ENCODE measurements at regions not wholly inside any gene's neighbourhood (a gene's known extent, or its start where the extent isn't known, plus 50 kb on each side); places are given as distances from the start of the nearest gene placed in this dataset.

- Histone ChIP-seq H3K4me1 (ENCODE audit: control insufficient read depth in 3 of 3, insufficient read depth in 3 of 3, low read length in 3 of 3) (no peaks in the 10 kb centered on the region), H3K36me3 (ENCODE audit: control insufficient read depth in 3 of 3, insufficient read depth in 3 of 3, low read length in 3 of 3) (no peaks in the 10 kb centered on the region), H3K9me3 (ENCODE audit: control insufficient read depth in 3 of 3, low read length in 3 of 3) (peaks cover 0 to 4% (median 0%) of the 10 kb centered on the region in 3 donors), H3K4me3 (ENCODE audit: low read length in 3 of 3) (no peak overlapping the region), H3K9ac (ENCODE audit: low read depth in 1 of 3, low read length in 3 of 3) (no peak overlapping the region), H3K27me3 (ENCODE audit: control insufficient read depth in 3 of 3, insufficient read depth in 3 of 3, low read length in 3 of 3) (no peaks in the 10 kb centered on the region), H3K27ac (ENCODE audit: low read depth, low read length) (no peak overlapping the region)
These were observed 451.1 kb downstream of the TUSC1 start for GRCh38 chr9:25226901-25227686.

- Histone ChIP-seq H3K9ac (ENCODE audit: low read depth in 1 of 3, low read length in 3 of 3) (no peak overlapping the region), H3K27ac (ENCODE audit: low read depth, low read length) (no peak overlapping the region), H3K9me3 (ENCODE audit: control insufficient read depth in 3 of 3, low read length in 3 of 3) (peaks cover 0 to 4% (median 0%) of the 10 kb centered on the region in 3 donors), H3K27me3 (ENCODE audit: control insufficient read depth in 3 of 3, insufficient read depth in 3 of 3, low read length in 3 of 3) (no peaks in the 10 kb centered on the region), H3K4me3 (ENCODE audit: low read length in 3 of 3) (no peak overlapping the region), H3K36me3 (ENCODE audit: control insufficient read depth in 3 of 3, insufficient read depth in 3 of 3, low read length in 3 of 3) (no peaks in the 10 kb centered on the region), H3K4me1 (ENCODE audit: control insufficient read depth in 3 of 3, insufficient read depth in 3 of 3, low read length in 3 of 3) (no peaks in the 10 kb centered on the region)
These were observed 452.1 kb downstream of the TUSC1 start for GRCh38 chr9:25225938-25226760.

- Histone ChIP-seq H3K27me3 (ENCODE audit: control insufficient read depth in 3 of 3, insufficient read depth in 3 of 3, low read length in 3 of 3) (no peaks in the 10 kb centered on the region), H3K4me1 (ENCODE audit: control insufficient read depth in 3 of 3, insufficient read depth in 3 of 3, low read length in 3 of 3) (no peaks in the 10 kb centered on the region), H3K4me3 (ENCODE audit: low read length in 3 of 3) (no peak overlapping the region), H3K36me3 (ENCODE audit: control insufficient read depth in 3 of 3, insufficient read depth in 3 of 3, low read length in 3 of 3) (no peaks in the 10 kb centered on the region), H3K9me3 (ENCODE audit: control insufficient read depth in 3 of 3, low read length in 3 of 3) (peaks cover 0 to 4% (median 0%) of the 10 kb centered on the region in 3 donors), H3K9ac (ENCODE audit: low read depth in 1 of 3, low read length in 3 of 3) (no peak overlapping the region), H3K27ac (ENCODE audit: low read depth, low read length) (no peak overlapping the region)
These were observed 453.2 kb downstream of the TUSC1 start for GRCh38 chr9:25224996-25225395.

- no peaks in the 10 kb centered on the region for H3K36me3 ChIP-seq (ENCODE audit: control insufficient read depth in 3 of 3, insufficient read depth in 3 of 3, low read length in 3 of 3)
- no peak overlapping the region for H3K27ac ChIP-seq (ENCODE audit: low read depth, low read length)
- H3K4me3 ChIP-seq (ENCODE audit: low read length in 3 of 3) = no peak overlapping the region
- H3K4me1 ChIP-seq (ENCODE audit: control insufficient read depth in 3 of 3, insufficient read depth in 3 of 3, low read length in 3 of 3) = no peaks in the 10 kb centered on the region
- H3K9me3 ChIP-seq (ENCODE audit: control insufficient read depth in 3 of 3, low read length in 3 of 3) = peaks cover 0 to 4% (median 0%) of the 10 kb centered on the region in 3 donors
- H3K27me3 ChIP-seq (ENCODE audit: control insufficient read depth in 3 of 3, insufficient read depth in 3 of 3, low read length in 3 of 3) = no peaks in the 10 kb centered on the region
- H3K9ac ChIP-seq (ENCODE audit: low read depth in 1 of 3, low read length in 3 of 3) = no peak overlapping the region
These were observed 453.9 kb downstream of the TUSC1 start for GRCh38 chr9:25224309-25224708.

- no peaks in the 10 kb centered on the region for H3K27me3 ChIP-seq (ENCODE audit: control insufficient read depth in 3 of 3, insufficient read depth in 3 of 3, low read length in 3 of 3)
These were observed 465.9 kb downstream of the TUSC1 start for GRCh38 chr9:25212361-25212760.

GRCh38 chr9:25207402-25208195, 470.6 kb downstream of the TUSC1 start:
- H3K27ac ChIP-seq (ENCODE audit: low read depth, low read length) = no peak overlapping the region
- no peaks in the 10 kb centered on the region for H3K36me3 ChIP-seq (ENCODE audit: control insufficient read depth in 3 of 3, insufficient read depth in 3 of 3, low read length in 3 of 3)
- H3K9ac ChIP-seq (ENCODE audit: low read depth in 1 of 3, low read length in 3 of 3) = no peak overlapping the region
- no peaks in the 10 kb centered on the region for H3K27me3 ChIP-seq (ENCODE audit: control insufficient read depth in 3 of 3, insufficient read depth in 3 of 3, low read length in 3 of 3)
- no peaks in the 10 kb centered on the region for H3K9me3 ChIP-seq (ENCODE audit: control insufficient read depth in 3 of 3, low read length in 3 of 3)
- H3K4me3 ChIP-seq (ENCODE audit: low read length in 3 of 3) = no peak overlapping the region
- no peaks in the 10 kb centered on the region for H3K4me1 ChIP-seq (ENCODE audit: control insufficient read depth in 3 of 3, insufficient read depth in 3 of 3, low read length in 3 of 3)

More at GRCh38 chr9:25212361-25212760, 465.9 kb downstream of the TUSC1 start:
- H3K4me3 ChIP-seq (ENCODE audit: low read length in 3 of 3) = no peak overlapping the region
- H3K4me1 ChIP-seq (ENCODE audit: control insufficient read depth in 3 of 3, insufficient read depth in 3 of 3, low read length in 3 of 3) = no peaks in the 10 kb centered on the region
- no peaks in the 10 kb centered on the region for H3K9me3 ChIP-seq (ENCODE audit: control insufficient read depth in 3 of 3, low read length in 3 of 3)
- no peak overlapping the region for H3K9ac ChIP-seq (ENCODE audit: low read depth in 1 of 3, low read length in 3 of 3)
- no peaks in the 10 kb centered on the region for H3K36me3 ChIP-seq (ENCODE audit: control insufficient read depth in 3 of 3, insufficient read depth in 3 of 3, low read length in 3 of 3)
- H3K27ac ChIP-seq (ENCODE audit: low read depth, low read length) = no peak overlapping the region

- Histone ChIP-seq H3K27me3 (ENCODE audit: control insufficient read depth in 3 of 3, insufficient read depth in 3 of 3, low read length in 3 of 3) (no peaks in the 10 kb centered on the region), H3K4me3 (ENCODE audit: low read length in 3 of 3) (no peak overlapping the region), H3K36me3 (ENCODE audit: control insufficient read depth in 3 of 3, insufficient read depth in 3 of 3, low read length in 3 of 3) (no peaks in the 10 kb centered on the region), H3K9me3 (ENCODE audit: control insufficient read depth in 3 of 3, low read length in 3 of 3) (no peaks in the 10 kb centered on the region), H3K27ac (ENCODE audit: low read depth, low read length) (no peak overlapping the region), H3K9ac (ENCODE audit: low read depth in 1 of 3, low read length in 3 of 3) (no peak overlapping the region), H3K4me1 (ENCODE audit: control insufficient read depth in 3 of 3, insufficient read depth in 3 of 3, low read length in 3 of 3) (no peaks in the 10 kb centered on the region)
These were observed 472.2 kb downstream of the TUSC1 start for GRCh38 chr9:25206027-25206426.

GRCh38 chr9:25205285-25205684, 473.0 kb downstream of the TUSC1 start:
- no peaks in the 10 kb centered on the region for H3K36me3 ChIP-seq (ENCODE audit: control insufficient read depth in 3 of 3, insufficient read depth in 3 of 3, low read length in 3 of 3)
- H3K4me1 ChIP-seq (ENCODE audit: control insufficient read depth in 3 of 3, insufficient read depth in 3 of 3, low read length in 3 of 3) = no peaks in the 10 kb centered on the region

GRCh38 chr9:25177858-25178257, 500.4 kb downstream of the TUSC1 start:
- Histone ChIP-seq H3K9ac (ENCODE audit: low read depth in 1 of 3, low read length in 3 of 3) (no peak overlapping the region), H3K4me3 (ENCODE audit: low read length in 3 of 3) (no peak overlapping the region), H3K4me1 (ENCODE audit: control insufficient read depth in 3 of 3, insufficient read depth in 3 of 3, low read length in 3 of 3) (no peaks in the 10 kb centered on the region), H3K27ac (ENCODE audit: low read depth, low read length) (no peak overlapping the region), H3K27me3 (ENCODE audit: control insufficient read depth in 3 of 3, insufficient read depth in 3 of 3, low read length in 3 of 3) (no peaks in the 10 kb centered on the region), H3K36me3 (ENCODE audit: control insufficient read depth in 3 of 3, insufficient read depth in 3 of 3, low read length in 3 of 3) (no peaks in the 10 kb centered on the region), H3K9me3 (ENCODE audit: control insufficient read depth in 3 of 3, low read length in 3 of 3) (peaks cover 0 to 12% (median 3%) of the 10 kb centered on the region in 3 donors)

More at GRCh38 chr9:25205285-25205684, 473.0 kb downstream of the TUSC1 start:
- no peak overlapping the region for H3K4me3 ChIP-seq (ENCODE audit: low read length in 3 of 3)
- H3K27me3 ChIP-seq (ENCODE audit: control insufficient read depth in 3 of 3, insufficient read depth in 3 of 3, low read length in 3 of 3) = no peaks in the 10 kb centered on the region
- no peak overlapping the region for H3K9ac ChIP-seq (ENCODE audit: low read depth in 1 of 3, low read length in 3 of 3)
- no peaks in the 10 kb centered on the region for H3K9me3 ChIP-seq (ENCODE audit: control insufficient read depth in 3 of 3, low read length in 3 of 3)
- H3K27ac ChIP-seq (ENCODE audit: low read depth, low read length) = no peak overlapping the region
